ENCODE measurements at regions not wholly inside any gene's neighbourhood (a gene's known extent, or its start where the extent isn't known, plus 50 kb on each side); places are given as distances from the start of the nearest gene placed in this dataset.

GRCh38 chr10:4673279-4674040, 152.5 kb upstream of the AKR1E2 start:
- no peak overlapping the region for H3K4me3 ChIP-seq
- intact Hi-C loops (cut with DNase I; ENCODE audit: low total_unique reads), result no loop called here

GRCh38 chr10:4672201-4672600, 153.8 kb upstream of the AKR1E2 start:
- Histone ChIP-seq H3K27ac (peak overlapping the region; percentile 15 to 95 (median 54)), H3K4me3 (peak overlapping the region in 1 of 4 donors; percentile 27), H3K4me1 (peaks cover 8 to 22% of the 10 kb centered on the region in 2 donors), H3K27me3 (no peaks in the 10 kb centered on the region), H3K36me3 (no peaks in the 10 kb centered on the region), H3K9me3 (no peaks in the 10 kb centered on the region)
- intact Hi-C loops (cut with DNase I; ENCODE audit: low total_unique reads), result no loop called here
- in situ Hi-C loops (cut with MboI; ENCODE audit: low sequenced_read_pairs in 4 of 4), result loop anchor here (10.0 to 25.0 kb wide), 5 partner anchors 860 to 1515 kb away; no protein-coding TSS in a partner anchor
- TF ChIP-seq POLR2A (IDR thresholded peaks at IDR 0.05) (no peak), CTCF (IDR thresholded peaks at IDR 0.05 in 4 of 5, conservative IDR thresholded peaks at IDR 0.05 in 1 of 5) (no peak)
- ATAC-seq, result no peak
- no peak for DNase-seq

More at GRCh38 chr10:4673279-4674040, 152.5 kb upstream of the AKR1E2 start:
- in situ Hi-C loops (cut with MboI; ENCODE audit: low sequenced_read_pairs in 4 of 4), result loop anchor here (10.0 to 25.0 kb wide), 5 partner anchors 861 to 1514 kb away; no protein-coding TSS in a partner anchor
- Histone ChIP-seq H3K36me3 (no peaks in the 10 kb centered on the region), H3K27me3 (no peaks in the 10 kb centered on the region), H3K4me1 (peaks cover 17 to 33% of the 10 kb centered on the region in 2 donors), H3K27ac (peak overlapping the region in 3 of 4 donors; percentile 24 to 95 (median 67)), H3K9me3 (no peaks in the 10 kb centered on the region)
- no peak for ATAC-seq
- TF ChIP-seq POLR2A (IDR thresholded peaks at IDR 0.05) (no peak), CTCF (IDR thresholded peaks at IDR 0.05 in 4 of 5, conservative IDR thresholded peaks at IDR 0.05 in 1 of 5) (no peak)
- no peak for DNase-seq

GRCh38 chr10:4671451-4672145, 154.4 kb upstream of the AKR1E2 start:
- Histone ChIP-seq H3K9me3 (no peaks in the 10 kb centered on the region), H3K27ac (peak overlapping the region; percentile 42 to 95 (median 56)), H3K27me3 (no peaks in the 10 kb centered on the region), H3K4me1 (peaks cover 7 to 16% of the 10 kb centered on the region in 2 donors), H3K4me3 (peak overlapping the region in 2 of 4 donors; percentile 12 to 27), H3K36me3 (no peaks in the 10 kb centered on the region)
- ATAC-seq (peak in 1 of 2 donors; percentile 29), DNase-seq (no peak)
- in situ Hi-C loops (cut with MboI; ENCODE audit: low sequenced_read_pairs in 4 of 4), result loop anchor here (10.0 to 25.0 kb wide), 5 partner anchors 859 to 1516 kb away; no protein-coding TSS in a partner anchor
- intact Hi-C loops (cut with DNase I; ENCODE audit: low total_unique reads), result no loop called here
- TF ChIP-seq CTCF (IDR thresholded peaks at IDR 0.05 in 4 of 5, conservative IDR thresholded peaks at IDR 0.05 in 1 of 5) (no peak), POLR2A (IDR thresholded peaks at IDR 0.05) (no peak)

GRCh38 chr10:4670737-4671136, 155.3 kb upstream of the AKR1E2 start:
- Histone ChIP-seq H3K4me1 (peaks cover 7 to 18% of the 10 kb centered on the region in 2 donors), H3K9me3 (no peaks in the 10 kb centered on the region), H3K27ac (peak overlapping the region; percentile 42 to 95 (median 56)), H3K27me3 (no peaks in the 10 kb centered on the region), H3K4me3 (no peak overlapping the region), H3K36me3 (no peaks in the 10 kb centered on the region)
- TF ChIP-seq CTCF (IDR thresholded peaks at IDR 0.05 in 4 of 5, conservative IDR thresholded peaks at IDR 0.05 in 1 of 5) (no peak), POLR2A (IDR thresholded peaks at IDR 0.05) (no peak)
- DNase-seq (no peak), ATAC-seq (no peak)
- intact Hi-C loops (cut with DNase I; ENCODE audit: low total_unique reads), result no loop called here
- in situ Hi-C loops (cut with MboI; ENCODE audit: low sequenced_read_pairs in 4 of 4), result loop anchor here (10.0 to 25.0 kb wide), 5 partner anchors 858 to 1517 kb away; no protein-coding TSS in a partner anchor
